ENCODE measurements at regions not wholly inside any gene's neighbourhood (a gene's known extent, or its start where the extent isn't known, plus 50 kb on each side); places are given as distances from the start of the nearest gene placed in this dataset.

DNA sequence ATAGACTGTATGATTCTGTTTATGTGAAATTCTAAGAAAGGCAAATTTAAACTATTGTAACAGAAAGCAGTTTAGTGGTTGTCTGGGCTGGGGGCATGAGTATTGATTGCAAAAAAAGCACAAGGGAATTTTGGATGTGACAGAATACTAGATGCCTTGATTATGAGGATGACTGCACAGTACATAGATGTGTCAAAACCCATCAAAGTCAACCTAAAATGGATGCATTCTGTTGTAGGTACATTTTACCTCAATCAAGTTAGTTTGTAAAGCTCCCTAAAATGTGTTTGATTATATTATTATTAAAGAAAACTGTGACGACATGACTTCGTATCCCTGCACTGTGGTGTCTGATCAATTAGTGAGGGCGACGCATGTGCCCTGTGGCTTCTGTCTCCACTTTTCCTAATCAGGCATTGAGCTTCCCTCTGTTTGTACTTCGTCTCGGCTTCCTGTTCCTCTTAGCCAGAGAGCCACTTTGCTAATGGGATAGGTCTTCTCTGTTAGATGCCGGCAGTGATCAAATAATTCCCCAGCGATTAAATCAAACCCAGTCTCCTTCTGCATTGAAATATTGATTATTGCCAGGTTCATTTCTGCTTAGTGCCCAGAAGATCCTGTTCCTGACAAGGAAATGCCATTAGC lies 118.3 kb upstream of the GGTLC1 start:
- TF ChIP-seq, protein P1, sequence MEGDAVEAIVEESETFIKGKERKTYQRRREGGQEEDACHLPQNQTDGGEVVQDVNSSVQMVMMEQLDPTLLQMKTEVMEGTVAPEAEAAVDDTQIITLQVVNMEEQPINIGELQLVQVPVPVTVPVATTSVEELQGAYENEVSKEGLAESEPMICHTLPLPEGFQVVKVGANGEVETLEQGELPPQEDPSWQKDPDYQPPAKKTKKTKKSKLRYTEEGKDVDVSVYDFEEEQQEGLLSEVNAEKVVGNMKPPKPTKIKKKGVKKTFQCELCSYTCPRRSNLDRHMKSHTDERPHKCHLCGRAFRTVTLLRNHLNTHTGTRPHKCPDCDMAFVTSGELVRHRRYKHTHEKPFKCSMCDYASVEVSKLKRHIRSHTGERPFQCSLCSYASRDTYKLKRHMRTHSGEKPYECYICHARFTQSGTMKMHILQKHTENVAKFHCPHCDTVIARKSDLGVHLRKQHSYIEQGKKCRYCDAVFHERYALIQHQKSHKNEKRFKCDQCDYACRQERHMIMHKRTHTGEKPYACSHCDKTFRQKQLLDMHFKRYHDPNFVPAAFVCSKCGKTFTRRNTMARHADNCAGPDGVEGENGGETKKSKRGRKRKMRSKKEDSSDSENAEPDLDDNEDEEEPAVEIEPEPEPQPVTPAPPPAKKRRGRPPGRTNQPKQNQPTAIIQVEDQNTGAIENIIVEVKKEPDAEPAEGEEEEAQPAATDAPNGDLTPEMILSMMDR (IDR thresholded peaks at IDR 0.05): no peak
- TF ChIP-seq POLR2A (IDR thresholded peaks at IDR 0.05): no peak
